PC-9 (cell line): ENCODE measurements at regions not wholly inside any gene's neighbourhood (a gene's known extent, or its start where the extent isn't known, plus 50 kb on each side); places are given as distances from the start of the nearest gene placed in this dataset.

ENCODE experiments used
- BruUV-seq: library from RNA; stranded (reverse); fragments of 400-500 nt; replicated peaks from 2 replicates; lab custom pipeline; 2021; lab: Mats Ljungman, UMichigan
- CTCF ChIA-PET: fragments of 300-600 bp; sonication (Branson Sonifier 250); formaldehyde crosslinking; loops from one replicate; lab custom pipeline; 2022; ENCODE audit warnings: antibody characterized with exemption; lab: Charles Lee
- POLR2A ChIA-PET: fragments of 300-600 bp; sonication (Branson Sonifier 250); formaldehyde crosslinking; loops from one replicate; lab custom pipeline; 2022; ENCODE audit warnings: antibody characterized with exemption; ENCODE audit not compliant: unreplicated experiment; lab: Charles Lee
- DNase-seq, 2 experiments: peaks; one replicate each; pipeline versions ENCODE4 v3.0.0 to v3.0.0-alpha.2; 2015 to 2022; ENCODE audit warnings: mixed read lengths in 1 of 2
- H2AFZ ChIP-seq: fragments of 200-600 bp; sonication (generic); 2 replicates; pipeline ENCODE4 v1.8.1; 2017; ENCODE audit warnings: antibody characterized with exemption
- H3F3A ChIP-seq: fragments of 200-600 bp; sonication (generic); 2 replicates; pipeline ENCODE4 v1.8.1; 2017; ENCODE audit warnings: antibody characterized with exemption, mild to moderate bottlenecking, low read depth; ENCODE audit not compliant: insufficient read depth
- H3K27ac ChIP-seq: fragments of 200-600 bp; sonication (generic); 2 replicates; pipeline ENCODE4 v1.6.1; 2016; ENCODE audit warnings: mixed run types
- H3K27me3 ChIP-seq: fragments of 200-600 bp; sonication (generic); 2 replicates; pipeline ENCODE4 v1.6.1; 2016; ENCODE audit warnings: low read depth, mixed run types; ENCODE audit not compliant: insufficient read depth
- H3K36me3 ChIP-seq: fragments of 200-600 bp; sonication (generic); 2 replicates; pipeline ENCODE4 v1.6.1; 2016; ENCODE audit warnings: low read depth, mixed run types
- H3K4me1 ChIP-seq: fragments of 200-600 bp; sonication (generic); replicated peaks from 2 replicates; pipeline ENCODE4 v1.6.1; 2016; ENCODE audit warnings: mixed run types; ENCODE audit not compliant: insufficient read depth
- H3K4me2 ChIP-seq: fragments of 200-600 bp; sonication (generic); 2 replicates; pipeline ENCODE4 v1.6.1; 2017; ENCODE audit warnings: mixed run types
- H3K4me3 ChIP-seq: fragments of 200-600 bp; sonication (generic); 2 replicates; pipeline ENCODE4 v1.6.1; 2016; ENCODE audit warnings: mixed run types
- H3K79me2 ChIP-seq: fragments of 200-600 bp; sonication (generic); 2 replicates; pipeline ENCODE4 v1.6.1; 2017; ENCODE audit warnings: low read depth, mixed run types
- H3K9me2 ChIP-seq: fragments of 200-600 bp; sonication (generic); 2 replicates; pipeline ENCODE4 v1.8.1; 2017; ENCODE audit warnings: mild to moderate bottlenecking; ENCODE audit not compliant: insufficient read depth
- H3K9me3 ChIP-seq: fragments of 200-600 bp; sonication (generic); 2 replicates; pipeline ENCODE4 v1.8.1; 2016; ENCODE audit warnings: low read depth; ENCODE audit not compliant: insufficient read depth
- H4K20me1 ChIP-seq: fragments of 200-600 bp; sonication (generic); 2 replicates; pipeline ENCODE4 v1.8.1; 2017; ENCODE audit not compliant: insufficient read depth
- EZH2 ChIP-seq: fragments of 200-600 bp; sonication (generic); IDR thresholded peaks from 2 replicates; pipeline ENCODE4 v1.8.0; 2017; ENCODE audit warnings: antibody characterized with exemption, low read depth
- intact Hi-C: fragments of 100-400 bp; cut with micrococcal nuclease; formaldehyde crosslinking; loops from one replicate; pipeline ENCODE4 v1.10.0; 2022; ENCODE audit not compliant: unreplicated experiment
- TF ChIP-seq, protein P1 (sequence below): fragments of 200-600 bp; sonication (generic); conservative IDR thresholded peaks from 2 replicates; pipeline ENCODE4 v1.6.1; 2017; ENCODE audit warnings: mixed run types, antibody characterized with exemption, mild to moderate bottlenecking, moderate library complexity

DNA sequence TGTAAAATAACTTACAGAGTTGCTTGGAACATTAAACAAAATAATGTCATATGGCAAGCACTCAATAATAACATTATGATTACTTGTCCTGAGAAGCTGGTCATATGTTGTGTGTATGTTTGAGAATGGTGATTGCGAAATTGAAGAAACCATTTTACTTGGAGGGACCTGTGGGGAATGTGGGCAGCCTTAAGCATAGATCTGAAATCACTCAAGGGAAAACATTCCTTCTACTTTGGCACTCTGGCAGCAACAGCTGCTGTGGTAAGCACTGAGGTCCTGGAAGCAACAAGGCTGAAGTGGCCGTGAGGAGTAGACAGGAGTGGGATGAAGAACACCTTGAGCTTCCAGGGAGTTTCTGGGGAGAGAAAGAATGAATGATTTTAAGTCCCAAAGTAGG is 165.4 kb upstream of the ADAMTS5 start:
- no peaks in the 10 kb centered on the region for H3K27me3 ChIP-seq
- H3K36me3 ChIP-seq = no peaks in the 10 kb centered on the region
- no peaks in the 10 kb centered on the region for H3F3A ChIP-seq
- H2AFZ ChIP-seq = no peak overlapping the region
- H3K4me3 ChIP-seq = no peak overlapping the region
- intact Hi-C loops = no loop called here
- no peaks in the 10 kb centered on the region for H4K20me1 ChIP-seq
- no peaks in the 10 kb centered on the region for H3K9me3 ChIP-seq
- no peak overlapping the region for H3K4me2 ChIP-seq
- H3K27ac ChIP-seq = no peak overlapping the region
- TF ChIP-seq, protein P1, sequence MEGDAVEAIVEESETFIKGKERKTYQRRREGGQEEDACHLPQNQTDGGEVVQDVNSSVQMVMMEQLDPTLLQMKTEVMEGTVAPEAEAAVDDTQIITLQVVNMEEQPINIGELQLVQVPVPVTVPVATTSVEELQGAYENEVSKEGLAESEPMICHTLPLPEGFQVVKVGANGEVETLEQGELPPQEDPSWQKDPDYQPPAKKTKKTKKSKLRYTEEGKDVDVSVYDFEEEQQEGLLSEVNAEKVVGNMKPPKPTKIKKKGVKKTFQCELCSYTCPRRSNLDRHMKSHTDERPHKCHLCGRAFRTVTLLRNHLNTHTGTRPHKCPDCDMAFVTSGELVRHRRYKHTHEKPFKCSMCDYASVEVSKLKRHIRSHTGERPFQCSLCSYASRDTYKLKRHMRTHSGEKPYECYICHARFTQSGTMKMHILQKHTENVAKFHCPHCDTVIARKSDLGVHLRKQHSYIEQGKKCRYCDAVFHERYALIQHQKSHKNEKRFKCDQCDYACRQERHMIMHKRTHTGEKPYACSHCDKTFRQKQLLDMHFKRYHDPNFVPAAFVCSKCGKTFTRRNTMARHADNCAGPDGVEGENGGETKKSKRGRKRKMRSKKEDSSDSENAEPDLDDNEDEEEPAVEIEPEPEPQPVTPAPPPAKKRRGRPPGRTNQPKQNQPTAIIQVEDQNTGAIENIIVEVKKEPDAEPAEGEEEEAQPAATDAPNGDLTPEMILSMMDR = no peak
- H3K4me1 ChIP-seq = no peaks in the 10 kb centered on the region
- POLR2A ChIA-PET = no interaction called here
- DNase-seq = no peak
- H3K9me2 ChIP-seq = no peaks in the 10 kb centered on the region
- CTCF ChIA-PET = no interaction called here
- H3K79me2 ChIP-seq = no peaks in the 10 kb centered on the region
- BruUV-seq = no TSS peak

DNA sequence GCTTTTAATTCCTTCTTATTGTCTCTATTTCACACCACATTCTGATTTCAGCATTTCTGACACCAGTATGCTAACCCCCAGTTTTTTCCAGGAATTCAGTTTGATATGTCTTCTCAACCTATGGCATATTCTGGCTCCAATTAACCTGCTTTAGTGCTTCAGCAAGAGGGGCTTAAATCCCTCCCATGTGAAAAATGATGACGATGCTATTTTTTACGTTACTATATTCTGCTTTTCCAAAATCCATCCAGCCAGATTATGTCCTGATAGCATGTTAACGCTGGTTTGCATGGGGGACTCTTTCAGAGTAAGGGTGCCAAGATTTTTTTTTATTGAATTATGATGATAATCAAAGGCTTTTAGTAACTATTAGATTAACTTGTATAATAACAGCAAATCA is 163.3 kb upstream of the ADAMTS5 start:
- Histone ChIP-seq H3K4me3 (no peak overlapping the region), H3K4me1 (no peaks in the 10 kb centered on the region), H3K79me2 (no peaks in the 10 kb centered on the region), H3K27me3 (no peaks in the 10 kb centered on the region), H4K20me1 (no peaks in the 10 kb centered on the region), H3K4me2 (no peak overlapping the region), H3K9me2 (no peaks in the 10 kb centered on the region), H3K27ac (no peak overlapping the region), H3K9me3 (no peaks in the 10 kb centered on the region), H2AFZ (no peak overlapping the region), H3F3A (no peaks in the 10 kb centered on the region), H3K36me3 (no peaks in the 10 kb centered on the region)
- no peak for TF ChIP-seq EZH2
- TF ChIP-seq, protein P1 = no peak
- BruUV-seq = no TSS peak
- DNase-seq = no peak
- intact Hi-C loops = no loop called here
- ChIA-PET CTCF (no interaction called here), POLR2A (no interaction called here)

DNA sequence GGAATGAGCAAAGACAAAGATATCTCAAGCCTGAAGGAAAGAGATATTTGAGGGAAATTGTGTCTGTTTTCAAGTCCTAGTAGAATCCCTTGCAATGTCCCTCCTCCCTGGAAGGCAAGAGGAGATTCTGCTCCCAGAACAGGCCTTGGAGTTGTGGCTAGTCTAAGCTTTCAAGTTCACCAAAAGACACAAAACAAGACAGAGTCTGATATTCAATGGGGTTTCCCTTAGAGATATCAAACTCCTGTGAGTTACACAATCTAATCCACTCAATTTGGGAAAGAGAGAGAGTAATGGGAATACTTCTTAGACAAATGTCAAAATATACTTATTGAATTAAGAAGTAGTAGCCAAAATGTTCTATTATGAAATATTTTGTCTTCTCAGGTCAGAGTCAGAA is 162.8 kb upstream of the ADAMTS5 start:
- H3F3A ChIP-seq = no peaks in the 10 kb centered on the region
- no peaks in the 10 kb centered on the region for H3K9me2 ChIP-seq
- POLR2A ChIA-PET = no interaction called here
- no peaks in the 10 kb centered on the region for H4K20me1 ChIP-seq
- DNase-seq = no peak
- no peak overlapping the region for H3K4me3 ChIP-seq
- BruUV-seq = no TSS peak
- H3K79me2 ChIP-seq = no peaks in the 10 kb centered on the region
- no peaks in the 10 kb centered on the region for H3K27me3 ChIP-seq
- H3K9me3 ChIP-seq = no peaks in the 10 kb centered on the region
- intact Hi-C loops = no loop called here
- H2AFZ ChIP-seq = no peak overlapping the region
- no peaks in the 10 kb centered on the region for H3K36me3 ChIP-seq
- no peak overlapping the region for H3K27ac ChIP-seq
- TF ChIP-seq, protein P1 = no peak
- TF ChIP-seq EZH2 = no peak
- CTCF ChIA-PET = no interaction called here
- no peak overlapping the region for H3K4me2 ChIP-seq
- H3K4me1 ChIP-seq = no peaks in the 10 kb centered on the region
